Activated CD8-positive, alpha-beta T cell treated with anti-CD3 and anti-CD28 coated beads, Interleukin-2, amount 10 ng/mL, durations not matched to agents 7 days and 5 days (primary cell): ENCODE measurements at regions not wholly inside any gene's neighbourhood (a gene's known extent, or its start where the extent isn't known, plus 50 kb on each side); places are given as distances from the start of the nearest gene placed in this dataset.

Source experiments
- ATAC-seq: fragments of 150-1000 bp; cut with Tn5 transposase; one replicate; pipeline ENCODE4 v1.10.0; 2021; ENCODE audit warnings: moderate library complexity
- CTCF ChIA-PET: fragments of 350-600 bp; sonication (Branson Sonifier 250); formaldehyde crosslinking; loops from one replicate; lab custom pipeline; 2021; ENCODE audit warnings: antibody characterized with exemption; lab: Charles Lee
- POLR2A ChIA-PET: fragments of 350-600 bp; sonication (Branson Sonifier 250); formaldehyde crosslinking; loops from one replicate; lab custom pipeline; 2021; ENCODE audit warnings: antibody characterized with exemption; lab: Charles Lee
- DNase-seq: peaks from one replicate; pipeline ENCODE4 v3.0.0-alpha.2; 2020
- H3K27ac Mint-ChIP-seq: one replicate; pipeline ENCODE4 v1.8.0; 2021; ENCODE audit warnings: mild to moderate bottlenecking, mixed read lengths
- H3K27me3 Mint-ChIP-seq: one replicate; pipeline ENCODE4 v1.8.0; 2021; ENCODE audit warnings: low read depth, mixed read lengths
- H3K36me3 Mint-ChIP-seq: one replicate; pipeline ENCODE4 v1.8.0; 2021; ENCODE audit warnings: low read depth, mixed read lengths
- H3K4me1 Mint-ChIP-seq: one replicate; pipeline ENCODE4 v1.8.0; 2021; ENCODE audit warnings: low read depth, mixed read lengths
- H3K4me3 Mint-ChIP-seq: one replicate; pipeline ENCODE4 v1.8.0; 2021; ENCODE audit warnings: mild to moderate bottlenecking, mixed read lengths
- H3K9me3 Mint-ChIP-seq: one replicate; pipeline ENCODE4 v1.8.0; 2022; ENCODE audit warnings: mixed read lengths; ENCODE audit not compliant: insufficient read depth

- POLR2A ChIA-PET, result no interaction called here
- CTCF ChIA-PET, result no interaction called here
- Mint-ChIP-seq H3K9me3 (no peaks in the 10 kb centered on the region), H3K36me3 (no peaks in the 10 kb centered on the region), H3K27ac (no peak overlapping the region), H3K4me1 (no peaks in the 10 kb centered on the region), H3K4me3 (no peak overlapping the region), H3K27me3 (no peaks in the 10 kb centered on the region)
- ATAC-seq (no peak), DNase-seq (no peak)
These were observed 164.2 kb upstream of the PUM3 start for GRCh38 chr9:3008091-3008490.

- Mint-ChIP-seq H3K9me3 (no peaks in the 10 kb centered on the region), H3K27ac (no peak overlapping the region), H3K36me3 (no peaks in the 10 kb centered on the region), H3K27me3 (no peaks in the 10 kb centered on the region), H3K4me3 (no peak overlapping the region), H3K4me1 (no peaks in the 10 kb centered on the region)
- POLR2A ChIA-PET, result no interaction called here
- DNase-seq, result no peak
- CTCF ChIA-PET, result no interaction called here
- no peak for ATAC-seq
These were observed 163.4 kb upstream of the PUM3 start for GRCh38 chr9:3007326-3007725.

DNA sequence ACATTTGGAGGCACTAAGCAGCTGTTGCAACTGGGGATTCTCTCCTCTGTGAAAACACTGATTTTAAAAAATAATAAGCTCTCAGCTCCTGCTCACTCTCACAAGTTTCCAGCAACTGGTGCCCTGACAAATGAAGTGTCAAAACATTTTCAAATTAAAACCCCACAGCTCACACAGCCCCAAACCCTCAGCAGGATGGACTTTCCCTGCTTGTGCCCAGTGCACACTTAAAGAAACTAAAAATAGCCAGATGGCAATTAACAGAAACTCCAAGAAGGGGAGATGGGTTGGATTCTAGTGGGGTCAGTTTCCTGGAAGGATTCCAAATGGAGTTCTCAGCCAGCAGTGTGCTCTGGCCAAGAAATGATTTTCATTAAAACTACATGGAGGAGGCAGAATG, 163.0 kb upstream of the PUM3 start:
- H3K27ac Mint-ChIP-seq, result no peak overlapping the region
- POLR2A ChIA-PET, result no interaction called here
- no peaks in the 10 kb centered on the region for H3K27me3 Mint-ChIP-seq
- no peak overlapping the region for H3K4me3 Mint-ChIP-seq
- ATAC-seq, result no peak
- H3K9me3 Mint-ChIP-seq, result no peaks in the 10 kb centered on the region
- CTCF ChIA-PET, result no interaction called here
- H3K4me1 Mint-ChIP-seq, result no peaks in the 10 kb centered on the region
- DNase-seq, result no peak
- no peaks in the 10 kb centered on the region for H3K36me3 Mint-ChIP-seq

- no peaks in the 10 kb centered on the region for H3K27me3 Mint-ChIP-seq
- H3K4me1 Mint-ChIP-seq, result no peaks in the 10 kb centered on the region
- no peaks in the 10 kb centered on the region for H3K36me3 Mint-ChIP-seq
- ChIA-PET CTCF (no interaction called here), POLR2A (interaction anchor here (0.7 kb wide), 1 partner anchor 13 kb away, joined by 3 read pairs; no protein-coding TSS in a partner anchor)
- no peak for DNase-seq
- no peak overlapping the region for H3K27ac Mint-ChIP-seq
- no peak for ATAC-seq
- no peaks in the 10 kb centered on the region for H3K9me3 Mint-ChIP-seq
- no peak overlapping the region for H3K4me3 Mint-ChIP-seq
These were observed 160.7 kb upstream of the PUM3 start for GRCh38 chr9:3004572-3004971.

DNA sequence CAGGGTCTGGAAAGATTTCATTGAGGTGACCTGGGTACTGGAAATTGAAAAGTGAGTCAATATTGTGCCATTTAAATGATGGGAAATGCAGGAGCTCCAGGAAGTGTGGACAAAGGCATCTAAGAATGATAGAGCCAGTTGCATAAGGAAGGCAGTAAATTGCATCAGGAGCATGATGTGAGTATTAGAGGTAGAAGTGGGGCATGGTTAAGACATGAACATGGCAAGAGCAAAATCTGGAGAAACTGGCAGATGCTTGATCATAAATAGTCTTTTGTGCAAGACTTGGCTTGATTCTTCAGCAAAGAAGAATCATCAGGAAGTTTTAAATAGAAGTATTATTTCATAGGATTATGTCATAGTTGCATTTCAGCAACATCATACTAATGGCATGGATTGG, 157.4 kb upstream of the PUM3 start:
- ATAC-seq (no peak), DNase-seq (no peak)
- H3K4me1 Mint-ChIP-seq, result no peaks in the 10 kb centered on the region
- H3K27ac Mint-ChIP-seq, result no peak overlapping the region
- POLR2A ChIA-PET, result no interaction called here
- H3K36me3 Mint-ChIP-seq, result no peaks in the 10 kb centered on the region
- no peaks in the 10 kb centered on the region for H3K9me3 Mint-ChIP-seq
- H3K27me3 Mint-ChIP-seq, result no peaks in the 10 kb centered on the region
- no peak overlapping the region for H3K4me3 Mint-ChIP-seq
- CTCF ChIA-PET, result no interaction called here

- H3K9me3 Mint-ChIP-seq, result no peaks in the 10 kb centered on the region
- CTCF ChIA-PET, result no interaction called here
- no peaks in the 10 kb centered on the region for H3K36me3 Mint-ChIP-seq
- ATAC-seq (no peak), DNase-seq (no peak)
- H3K4me1 Mint-ChIP-seq, result no peaks in the 10 kb centered on the region
- H3K4me3 Mint-ChIP-seq, result no peak overlapping the region
- POLR2A ChIA-PET, result no interaction called here
- no peaks in the 10 kb centered on the region for H3K27me3 Mint-ChIP-seq
- H3K27ac Mint-ChIP-seq, result no peak overlapping the region
These were observed 148.5 kb upstream of the PUM3 start for GRCh38 chr9:2992427-2992826.

DNA sequence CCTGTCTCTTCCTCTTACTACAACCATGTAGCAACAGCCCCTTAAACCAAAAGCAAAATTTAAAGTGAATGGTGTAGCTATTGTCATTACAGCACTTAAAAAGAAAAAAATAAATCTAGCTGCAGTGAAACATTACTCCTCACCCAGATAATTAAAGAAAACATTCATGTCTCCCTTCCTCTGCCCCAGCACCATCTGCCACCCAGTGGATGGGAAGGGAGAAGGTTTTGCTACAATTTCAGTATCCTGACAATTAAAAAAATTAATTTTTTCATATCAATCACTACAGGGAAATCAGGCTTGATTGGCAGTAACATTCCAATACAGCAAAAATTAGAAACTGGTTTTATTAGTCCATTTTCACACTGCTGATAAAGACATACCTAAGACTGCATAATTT, 147.4 kb upstream of the PUM3 start:
- no peaks in the 10 kb centered on the region for H3K36me3 Mint-ChIP-seq
- H3K27me3 Mint-ChIP-seq, result no peaks in the 10 kb centered on the region
- no peaks in the 10 kb centered on the region for H3K9me3 Mint-ChIP-seq
- H3K4me1 Mint-ChIP-seq, result no peaks in the 10 kb centered on the region
- no peak overlapping the region for H3K27ac Mint-ChIP-seq
- ATAC-seq (no peak), DNase-seq (no peak)
- H3K4me3 Mint-ChIP-seq, result no peak overlapping the region
- CTCF ChIA-PET, result no interaction called here
- POLR2A ChIA-PET, result interaction anchor here (0.6 kb wide), 1 partner anchor 13 kb away, joined by 3 read pairs; no protein-coding TSS in a partner anchor

- no peak for DNase-seq
- Mint-ChIP-seq H3K36me3 (no peaks in the 10 kb centered on the region), H3K4me1 (no peaks in the 10 kb centered on the region), H3K9me3 (no peaks in the 10 kb centered on the region), H3K4me3 (no peak overlapping the region), H3K27ac (no peak overlapping the region), H3K27me3 (no peaks in the 10 kb centered on the region)
- CTCF ChIA-PET, result no interaction called here
- ATAC-seq, result no peak
- POLR2A ChIA-PET, result no interaction called here
These were observed 143.8 kb upstream of the PUM3 start for GRCh38 chr9:2987679-2988078.

- Mint-ChIP-seq H3K4me3 (no peak overlapping the region), H3K27ac (no peak overlapping the region), H3K9me3 (no peaks in the 10 kb centered on the region), H3K36me3 (no peaks in the 10 kb centered on the region), H3K27me3 (no peaks in the 10 kb centered on the region), H3K4me1 (no peaks in the 10 kb centered on the region)
- ATAC-seq, result no peak
- DNase-seq, result no peak
- ChIA-PET CTCF (no interaction called here), POLR2A (no interaction called here)
These were observed 141.4 kb upstream of the PUM3 start for GRCh38 chr9:2985343-2985742.

DNA sequence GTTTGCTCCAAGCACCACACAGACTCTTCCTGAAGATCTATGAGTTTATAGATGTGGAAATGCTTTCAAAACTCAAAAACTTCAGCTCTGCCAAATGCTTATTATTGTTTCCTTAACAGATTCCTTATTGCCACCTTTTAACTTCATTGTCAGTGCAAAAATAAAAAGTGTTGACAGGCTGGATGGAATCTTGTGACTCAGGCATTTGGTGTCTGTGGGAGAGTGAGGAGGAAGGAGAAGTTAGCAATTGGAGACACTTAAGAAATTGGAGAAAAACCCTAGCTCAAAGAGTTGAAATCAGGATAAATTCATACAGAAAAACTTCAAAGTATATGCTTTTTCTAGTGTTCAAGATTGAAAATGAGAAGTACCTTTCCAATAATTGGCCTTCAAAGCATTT, 140.6 kb upstream of the PUM3 start:
- ATAC-seq (no peak), DNase-seq (no peak)
- H3K27me3 Mint-ChIP-seq, result no peaks in the 10 kb centered on the region
- no peaks in the 10 kb centered on the region for H3K4me1 Mint-ChIP-seq
- ChIA-PET CTCF (no interaction called here), POLR2A (no interaction called here)
- no peaks in the 10 kb centered on the region for H3K36me3 Mint-ChIP-seq
- H3K9me3 Mint-ChIP-seq, result no peaks in the 10 kb centered on the region
- no peak overlapping the region for H3K4me3 Mint-ChIP-seq
- H3K27ac Mint-ChIP-seq, result no peak overlapping the region

- Mint-ChIP-seq H3K36me3 (no peaks in the 10 kb centered on the region), H3K4me3 (no peak overlapping the region), H3K27ac (no peak overlapping the region), H3K27me3 (no peaks in the 10 kb centered on the region), H3K4me1 (no peaks in the 10 kb centered on the region), H3K9me3 (no peaks in the 10 kb centered on the region)
- ATAC-seq (no peak), DNase-seq (no peak)
- POLR2A ChIA-PET, result no interaction called here
- CTCF ChIA-PET, result no interaction called here
These were observed 136.2 kb upstream of the PUM3 start for GRCh38 chr9:2979957-2980610.

DNA sequence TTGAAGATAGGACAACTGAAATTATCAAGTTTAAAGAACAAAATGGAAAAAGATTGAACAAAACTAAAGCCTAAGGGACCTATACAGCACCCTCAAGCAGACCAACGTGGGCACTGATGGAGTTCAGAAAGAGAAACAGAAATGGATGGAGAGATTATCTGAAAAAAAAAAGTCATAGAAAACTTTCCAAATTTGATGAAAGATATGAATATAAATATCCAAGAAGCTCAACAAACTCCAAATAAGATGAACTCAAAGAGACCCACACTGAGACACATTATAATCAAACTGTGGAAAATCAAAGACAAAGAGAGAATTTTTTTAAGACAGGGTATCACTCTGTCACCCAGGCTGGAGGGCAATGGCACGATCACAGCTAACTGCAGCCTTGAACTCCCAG, 128.6 kb upstream of the PUM3 start:
- POLR2A ChIA-PET, result no interaction called here
- no peaks in the 10 kb centered on the region for H3K36me3 Mint-ChIP-seq

DNA sequence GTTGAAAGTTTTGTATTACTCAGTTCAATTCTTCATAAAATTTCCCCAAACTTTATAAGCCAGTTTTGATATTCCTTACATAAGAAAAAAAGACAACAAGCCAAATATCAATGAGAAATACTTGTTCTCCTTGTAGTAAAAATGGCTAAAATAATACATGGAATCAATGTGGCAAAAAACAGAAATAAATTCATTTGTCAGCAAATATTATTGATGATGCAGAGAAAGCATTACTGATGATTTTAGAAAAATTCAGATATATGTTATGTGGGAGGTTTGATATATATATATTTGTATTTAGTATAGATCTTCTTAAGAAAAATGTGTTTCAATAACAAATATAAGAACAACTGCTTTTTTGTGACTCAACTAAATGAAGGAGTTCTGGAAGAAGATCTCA, 127.0 kb upstream of the PUM3 start:
- Mint-ChIP-seq H3K36me3 (no peaks in the 10 kb centered on the region), H3K4me1 (no peaks in the 10 kb centered on the region), H3K9me3 (no peaks in the 10 kb centered on the region), H3K27ac (no peak overlapping the region), H3K4me3 (no peak overlapping the region), H3K27me3 (peaks cover 4% of the 10 kb centered on the region)
- ChIA-PET POLR2A (no interaction called here), CTCF (no interaction called here)
- DNase-seq (no peak), ATAC-seq (no peak)

More for the DNA sequence above, 128.6 kb upstream of the PUM3 start:
- no peaks in the 10 kb centered on the region for H3K9me3 Mint-ChIP-seq
- no peaks in the 10 kb centered on the region for H3K4me1 Mint-ChIP-seq
- no peak overlapping the region for H3K4me3 Mint-ChIP-seq
- ATAC-seq (no peak), DNase-seq (no peak)
- peaks cover 4% of the 10 kb centered on the region for H3K27me3 Mint-ChIP-seq
- H3K27ac Mint-ChIP-seq, result no peak overlapping the region
- CTCF ChIA-PET, result no interaction called here
